HepG2 (cell line): ENCODE measurements at regions not wholly inside any gene's neighbourhood (a gene's known extent, or its start where the extent isn't known, plus 50 kb on each side); places are given as distances from the start of the nearest gene placed in this dataset.

Experiments used
- ATAC-seq: fragments of 200-7000 bp; cut with Tn5 transposase; 3 replicates; pipeline ENCODE4 v1.9.1; 2020; ENCODE audit warnings: mild to moderate bottlenecking, moderate library complexity
- BruUV-seq: library from RNA; stranded (reverse); fragments of 400-500 nt; replicated peaks from 2 replicates; lab custom pipeline; 2021; lab: Mats Ljungman, UMichigan
- CTCF ChIA-PET: fragments of 300-600 bp; formaldehyde crosslinking; extraction: SDS; loops from one replicate; lab custom pipeline; 2021; ENCODE audit warnings: low total read pairs, inconsistent platforms, low intra/inter-chr PET ratio; lab: Yijun Ruan, JAX
- POLR2A ChIA-PET: fragments of 350-600 bp; sonication (Branson Sonifier 250); formaldehyde crosslinking; loops from one replicate; lab custom pipeline; 2020; ENCODE audit warnings: antibody characterized with exemption, inconsistent platforms; lab: Yijun Ruan, JAX
- DNase-seq: peaks from one replicate; pipeline ENCODE4 v3.0.0-alpha.2; 2015; ENCODE audit warnings: low spot score
- FAIRE-seq: peaks from 3 replicates; lab custom pipeline; 2011; peaks lifted over from hg19 to GRCh38; lab: Jason Lieb, UNC
- H2AFZ ChIP-seq: one replicate; pipeline ENCODE4 v1.6.1; 2011; ENCODE audit warnings: low read length, inconsistent platforms
- H3K27ac ChIP-seq: fragments of 300-600 bp; 3 replicates; pipeline ENCODE4 v1.8.0; 2011; ENCODE audit warnings: mixed run types, mild to moderate bottlenecking, mixed read lengths, low read length, inconsistent platforms; ENCODE audit not compliant: insufficient read depth; ENCODE audit errors: extremely low read length
- H3K27me3 ChIP-seq, 2 experiments: fragments of 200-600 bp in 1 of 2; 2 replicates in 1 of 2; 3 replicates in 1 of 2; pipeline versions ENCODE4 v1.6.0 to v1.8.0; 2011; ENCODE audit warnings: low read length in 2 of 2, mild to moderate bottlenecking in 2 of 2, moderate library complexity in 2 of 2, inconsistent platforms in 1 of 2; ENCODE audit not compliant: insufficient read depth in 2 of 2, control insufficient read depth in 1 of 2
- H3K36me3 ChIP-seq, 2 experiments: fragments of 200-600 bp in 1 of 2; replicated peaks in 1 of 2; 2 replicates in 1 of 2; 3 replicates in 1 of 2; pipeline versions ENCODE4 v1.5.1 to v1.8.0; 2011; ENCODE audit warnings: low read length in 2 of 2, inconsistent platforms in 1 of 2; ENCODE audit not compliant: insufficient read depth in 2 of 2, control insufficient read depth in 1 of 2
- H3K4me1 ChIP-seq: 2 replicates; pipeline ENCODE4 v1.5.1; 2012; ENCODE audit warnings: low read length, inconsistent platforms; ENCODE audit not compliant: insufficient read depth
- H3K4me2 ChIP-seq: 2 replicates; pipeline ENCODE4 v1.6.0; 2011; ENCODE audit warnings: low read depth, low read length, inconsistent platforms
- H3K4me3 ChIP-seq, 3 experiments: fragments of 200-600 bp in 1 of 3; sonication (generic), shearing (Covaris generic) in 1 of 3; replicated peaks in 1 of 3; 2 replicates each; pipeline ENCODE4 v1.5.1; 2011 to 2016; ENCODE audit warnings: low read length in 3 of 3, inconsistent platforms in 2 of 3, low read depth in 2 of 3, mild to moderate bottlenecking in 2 of 3, control low read depth in 1 of 3, mixed read lengths in 1 of 3; ENCODE audit not compliant: insufficient read depth in 1 of 3
- H3K79me2 ChIP-seq: one replicate; pipeline ENCODE4 v1.6.1; 2011; ENCODE audit warnings: low read length, inconsistent platforms; ENCODE audit not compliant: insufficient read depth
- H3K9ac ChIP-seq: 2 replicates; pipeline ENCODE4 v1.6.0; 2011; ENCODE audit warnings: mild to moderate bottlenecking, low read depth, low read length, inconsistent platforms; ENCODE audit not compliant: insufficient read depth
- H3K9me3 ChIP-seq: 2 replicates; pipeline ENCODE4 v1.5.1; 2012; ENCODE audit warnings: mild to moderate bottlenecking, low read length
- H4K20me1 ChIP-seq: 2 replicates; pipeline ENCODE4 v1.6.0; 2011; ENCODE audit warnings: inconsistent platforms, mild to moderate bottlenecking, low read length, moderate library complexity; ENCODE audit not compliant: insufficient read depth
- ARHGAP35 ChIP-seq: sonication (generic); formaldehyde crosslinking; IDR thresholded peaks from 2 replicates; pipeline ENCODE4 v1.9.0; 2022; ENCODE audit warnings: mild to moderate bottlenecking, inconsistent platforms, moderate library complexity, missing genetic modification reagents, borderline replicate concordance
- CENPBD1 ChIP-seq: sonication (generic); formaldehyde crosslinking; IDR thresholded peaks from 2 replicates; pipeline ENCODE4 v1.8.0; 2022; ENCODE audit warnings: missing genetic modification reagents, low read depth, mild to moderate bottlenecking, borderline replicate concordance
- DPF2 ChIP-seq: sonication (generic); formaldehyde crosslinking; IDR thresholded peaks from 2 replicates; pipeline ENCODE4 v1.4.0; 2020; ENCODE audit warnings: mild to moderate bottlenecking, low read depth, missing genetic modification reagents, borderline replicate concordance
- FLYWCH1 ChIP-seq: sonication (generic); formaldehyde crosslinking; IDR thresholded peaks from 2 replicates; pipeline ENCODE4 v1.8.1; 2023; ENCODE audit warnings: mild to moderate bottlenecking, missing genetic modification reagents
- FOXO1 ChIP-seq: sonication (generic); formaldehyde crosslinking; IDR thresholded peaks from 2 replicates; pipeline ENCODE4 v1.4.0; 2020; ENCODE audit warnings: missing genetic modification reagents
- GFI1 ChIP-seq: sonication (generic); formaldehyde crosslinking; IDR thresholded peaks from 2 replicates; pipeline ENCODE4 v1.5.0; 2020; ENCODE audit warnings: missing genetic modification reagents, mild to moderate bottlenecking, borderline replicate concordance
- MAF1 ChIP-seq: sonication (generic); formaldehyde crosslinking; IDR thresholded peaks from 2 replicates; pipeline ENCODE4 v1.5.0; 2020; ENCODE audit warnings: missing genetic modification reagents, borderline replicate concordance
- MIXL1 ChIP-seq: IDR thresholded peaks from 2 replicates; pipeline ENCODE4 v1.6.1; 2016
- NFKB2 ChIP-seq: sonication (generic); formaldehyde crosslinking; IDR thresholded peaks from 2 replicates; pipeline ENCODE4 v1.4.0; 2020; ENCODE audit warnings: missing genetic modification reagents, borderline replicate concordance
- NR3C1 ChIP-seq: sonication (generic); formaldehyde crosslinking; IDR thresholded peaks from 2 replicates; pipeline ENCODE4 v1.4.0; 2020; ENCODE audit warnings: missing genetic modification reagents
- PHF5A ChIP-seq: IDR thresholded peaks from one replicate; pipeline ENCODE4 v1.6.1; 2018; ENCODE audit warnings: low read depth, missing genetic modification reagents; ENCODE audit not compliant: unreplicated experiment
- ZNF138 ChIP-seq: sonication (generic); formaldehyde crosslinking; IDR thresholded peaks from 2 replicates; pipeline ENCODE4 v1.5.0; 2020; ENCODE audit warnings: mild to moderate bottlenecking, low read depth, missing genetic modification reagents
- ZNF292 ChIP-seq: sonication (generic); formaldehyde crosslinking; IDR thresholded peaks from 2 replicates; pipeline ENCODE4 v1.8.1; 2022; ENCODE audit warnings: mild to moderate bottlenecking, low read depth, missing genetic modification reagents, borderline replicate concordance
- ZNF496 ChIP-seq: sonication (generic); formaldehyde crosslinking; IDR thresholded peaks from 2 replicates; pipeline ENCODE4 v1.8.1; 2023; ENCODE audit warnings: mild to moderate bottlenecking, moderate library complexity, missing genetic modification reagents; ENCODE audit not compliant: insufficient replicate concordance
- ZNF670 ChIP-seq: sonication (generic); formaldehyde crosslinking; IDR thresholded peaks from 2 replicates; pipeline ENCODE4 v1.8.0; 2022; ENCODE audit warnings: mild to moderate bottlenecking, missing genetic modification reagents, borderline replicate concordance
- ZNF720 ChIP-seq: sonication (generic); formaldehyde crosslinking; IDR thresholded peaks from 2 replicates; pipeline ENCODE4 v1.4.0; 2020; ENCODE audit warnings: missing genetic modification reagents
- ZSCAN25 ChIP-seq: sonication (generic); formaldehyde crosslinking; IDR thresholded peaks from 2 replicates; pipeline ENCODE4 v1.8.0; 2022; ENCODE audit warnings: mild to moderate bottlenecking, missing genetic modification reagents
- WGBS: methylation state at CpG from one replicate; pipeline ENCODE4 v1.1.6; 2017; ENCODE audit warnings: low lambda C conversion rate; 5-methylcytosine and 5-hydroxymethylcytosine counted together
- in situ Hi-C: cut with HindIII; loops from 2 replicates; pipeline ENCODE4 v1.10.0; 2017; ENCODE audit warnings: low pct_unique_long_range_greater_than_20kb; ENCODE audit not compliant: extremely low pct_ligation_motif_present
- intact Hi-C: fragments of 100-400 bp; cut with micrococcal nuclease; formaldehyde crosslinking; loops from one replicate; pipeline ENCODE4 v1.10.0; 2022; ENCODE audit not compliant: unreplicated experiment
- TF ChIP-seq, protein P1 (sequence below): sonication (generic); formaldehyde crosslinking; IDR thresholded peaks from 2 replicates; pipeline ENCODE4 v1.5.1; 2020; ENCODE audit warnings: missing genetic modification reagents, mild to moderate bottlenecking, borderline replicate concordance

DNA sequence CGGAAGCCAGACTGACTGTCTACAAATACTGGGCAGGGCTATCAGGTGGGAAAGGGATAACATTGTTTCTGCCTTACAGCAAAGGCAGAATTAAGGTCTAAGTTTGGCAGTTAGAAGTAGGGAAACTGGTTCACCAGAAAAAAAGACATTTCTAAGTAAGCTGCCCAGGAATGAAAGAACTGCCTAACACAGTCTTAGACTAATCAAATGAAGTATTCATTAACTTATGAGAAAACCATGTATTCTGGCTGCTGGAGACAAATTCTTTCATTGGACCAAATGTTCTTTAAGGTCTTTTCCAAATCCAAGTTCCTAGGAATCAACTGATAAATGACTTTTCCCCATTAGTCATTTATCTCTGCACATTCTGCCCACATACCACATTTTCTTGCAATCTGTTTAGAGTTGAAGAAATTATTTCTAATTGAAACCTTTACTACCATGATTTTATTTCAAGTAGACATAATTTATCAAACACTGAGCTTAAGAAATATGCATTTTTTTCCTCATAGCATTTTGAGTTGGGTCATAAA, 120.3 kb upstream of the OGFRL1 start:
- Histone ChIP-seq H4K20me1 (no peaks in the 10 kb centered on the region), H3K4me1 (no peaks in the 10 kb centered on the region), H3K36me3 (no peaks in the 10 kb centered on the region), H3K4me2 (no peak overlapping the region), H3K9me3 (no peaks in the 10 kb centered on the region), H3K27me3 (no peaks in the 10 kb centered on the region), H2AFZ (no peak overlapping the region), H3K9ac (no peak overlapping the region), H3K79me2 (no peaks in the 10 kb centered on the region), H3K4me3 (no peak overlapping the region), H3K27ac (no peak overlapping the region)
- WGBS = 77% methylated on average over 1 of the region's 1 CpG
- FAIRE-seq (no peak), ATAC-seq (no peak), DNase-seq (no peak)
- ChIA-PET CTCF (no interaction called here), POLR2A (no interaction called here)
- intact Hi-C loops = no loop called here
- in situ Hi-C loops = no loop called here
- TF ChIP-seq FOXO1 (no peak), FLYWCH1 (no peak), ZNF670 (CRISPR knock-in tag) (no peak), ZNF496 (CRISPR knock-in tag) (no peak), PHF5A (CRISPR knock-in tag) (no peak), MIXL1 (CRISPR knock-in tag) (no peak), ZSCAN25 (CRISPR knock-in tag) (no peak), ZNF292 (CRISPR knock-in tag) (no peak), NR3C1 (CRISPR knock-in tag) (no peak), ZNF138 (CRISPR knock-in tag) (no peak)
- no TSS peak for BruUV-seq

GRCh38 chr6:71171497-71172070, 117.0 kb upstream of the OGFRL1 start:
- ChIA-PET CTCF (no interaction called here), POLR2A (no interaction called here)
- H3K79me2 ChIP-seq = no peaks in the 10 kb centered on the region
- in situ Hi-C loops = no loop called here
- H3K27me3 ChIP-seq = no peaks in the 10 kb centered on the region
- no peaks in the 10 kb centered on the region for H3K4me1 ChIP-seq
- H3K4me3 ChIP-seq = no peak overlapping the region
- DNase-seq (no peak), ATAC-seq (no peak), FAIRE-seq (no peak)
- H3K9ac ChIP-seq = no peak overlapping the region
- no peaks in the 10 kb centered on the region for H3K9me3 ChIP-seq
- no peak overlapping the region for H3K27ac ChIP-seq
- no peaks in the 10 kb centered on the region for H3K36me3 ChIP-seq
- 7% methylated on average over 2 of the region's 2 CpGs for WGBS
- intact Hi-C loops = no loop called here
- no peaks in the 10 kb centered on the region for H4K20me1 ChIP-seq
- BruUV-seq = no TSS peak
- H2AFZ ChIP-seq = no peak overlapping the region
- no peak overlapping the region for H3K4me2 ChIP-seq
- TF ChIP-seq DPF2 (CRISPR knock-in tag) (no peak), CENPBD1 (CRISPR knock-in tag) (no peak), NFKB2 (CRISPR knock-in tag) (no peak), ZNF720 (no peak), ARHGAP35 (CRISPR knock-in tag) (no peak), GFI1 (CRISPR knock-in tag) (no peak), MAF1 (no peak)
- TF ChIP-seq, protein P1, sequence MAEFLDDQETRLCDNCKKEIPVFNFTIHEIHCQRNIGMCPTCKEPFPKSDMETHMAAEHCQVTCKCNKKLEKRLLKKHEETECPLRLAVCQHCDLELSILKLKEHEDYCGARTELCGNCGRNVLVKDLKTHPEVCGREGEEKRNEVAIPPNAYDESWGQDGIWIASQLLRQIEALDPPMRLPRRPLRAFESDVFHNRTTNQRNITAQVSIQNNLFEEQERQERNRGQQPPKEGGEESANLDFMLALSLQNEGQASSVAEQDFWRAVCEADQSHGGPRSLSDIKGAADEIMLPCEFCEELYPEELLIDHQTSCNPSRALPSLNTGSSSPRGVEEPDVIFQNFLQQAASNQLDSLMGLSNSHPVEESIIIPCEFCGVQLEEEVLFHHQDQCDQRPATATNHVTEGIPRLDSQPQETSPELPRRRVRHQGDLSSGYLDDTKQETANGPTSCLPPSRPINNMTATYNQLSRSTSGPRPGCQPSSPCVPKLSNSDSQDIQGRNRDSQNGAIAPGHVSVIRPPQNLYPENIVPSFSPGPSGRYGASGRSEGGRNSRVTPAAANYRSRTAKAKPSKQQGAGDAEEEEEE (CRISPR knock-in tag) = no peak
